A549 (cell line): ENCODE measurements at regions not wholly inside any gene's neighbourhood (a gene's known extent, or its start where the extent isn't known, plus 50 kb on each side); places are given as distances from the start of the nearest gene placed in this dataset.

Experiments used
- ATAC-seq, 2 experiments: fragments of 200-7000 bp in 1 of 2; fragments of >200 bp in 1 of 2; cut with Nextera tagmentation in 1 of 2; cut with Tn5 transposase in 1 of 2; 3 replicates each; pipeline versions ENCODE4 v1.8.0 to v1.9.1; 2018 to 2020; ENCODE audit warnings: mild to moderate bottlenecking in 1 of 2, moderate library complexity in 1 of 2
- CTCF ChIA-PET: fragments of 300-600 bp; sonication (Branson Sonifier 250); formaldehyde crosslinking; extraction: SDS; loops from one replicate; lab custom pipeline; 2021; ENCODE audit warnings: antibody characterized with exemption, inconsistent platforms; lab: Yijun Ruan, JAX
- POLR2A ChIA-PET: fragments of 350-600 bp; formaldehyde crosslinking; extraction: SDS; loops from one replicate; lab custom pipeline; 2021; ENCODE audit warnings: antibody characterized with exemption, inconsistent platforms; lab: Yijun Ruan, JAX
- DNase-seq, 2 experiments: peaks; one replicate each; pipeline versions ENCODE4 v3.0.0 to v3.0.0-alpha.2; 2011 to 2016; ENCODE audit warnings: low read depth in 1 of 2, low spot score in 1 of 2
- FAIRE-seq: peaks from 2 replicates; lab custom pipeline; 2011; peaks lifted over from hg19 to GRCh38; lab: Jason Lieb, UNC
- H3K27ac ChIP-seq, 2 experiments: fragments of >200 bp; sonication (Bioruptor Twin); formaldehyde crosslinking; 3 replicates each; pipeline ENCODE4 v1.5.1; 2016 to 2017
- H3K4me1 ChIP-seq: fragments of >200 bp; sonication (Bioruptor Twin); formaldehyde crosslinking; 3 replicates; pipeline ENCODE4 v1.6.1; 2016
- H3K4me2 ChIP-seq: fragments of >200 bp; sonication (Bioruptor Twin); formaldehyde crosslinking; 3 replicates; pipeline ENCODE4 v1.6.1; 2016
- H3K4me3 ChIP-seq: fragments of >200 bp; sonication (Bioruptor Twin); formaldehyde crosslinking; 3 replicates; pipeline ENCODE4 v1.5.1; 2016
- H3K9me3 ChIP-seq: fragments of >200 bp; sonication (Bioruptor Twin); formaldehyde crosslinking; 3 replicates; pipeline ENCODE4 v1.6.1; 2016
- BHLHE40 ChIP-seq: IDR thresholded peaks from 2 replicates; pipeline ENCODE4 v1.6.1; 2012; ENCODE audit warnings: low read depth, low read length, inconsistent platforms
- CBX2 ChIP-seq: fragments of 200-600 bp; sonication (generic); IDR thresholded peaks from 2 replicates; pipeline ENCODE4 v1.6.1; 2016; ENCODE audit warnings: low read depth, mild to moderate bottlenecking, borderline replicate concordance
- CBX8 ChIP-seq: fragments of 200-600 bp; sonication (generic); IDR thresholded peaks from 2 replicates; pipeline ENCODE4 v1.6.1; 2016
- CEBPB ChIP-seq, 2 experiments: fragments of >200 bp in 1 of 2; sonication (Bioruptor Twin) in 1 of 2; formaldehyde crosslinking in 1 of 2; IDR thresholded peaks; 2 replicates each; pipeline ENCODE4 v1.6.1; 2012 to 2016
- CTCF ChIP-seq: fragments of >200 bp; sonication (Bioruptor Twin); formaldehyde crosslinking; IDR thresholded peaks from 3 replicates; pipeline ENCODE4 v1.5.1; 2016
- EHMT2 ChIP-seq: fragments of 200-600 bp; sonication (generic); IDR thresholded peaks from 2 replicates; pipeline ENCODE4 v1.6.1; 2016; ENCODE audit warnings: antibody characterized with exemption, low read depth, mild to moderate bottlenecking, moderate library complexity
- FOSL2 ChIP-seq, 2 experiments: fragments of 450-650 bp in 1 of 2; fragments of >200 bp in 1 of 2; sonication (Bioruptor Twin) in 1 of 2; formaldehyde crosslinking; IDR thresholded peaks; 2 replicates each; pipeline versions ENCODE4 v1.5.0 to v1.6.1; 2016 to 2020; ENCODE audit warnings: mild to moderate bottlenecking in 1 of 2, moderate library complexity in 1 of 2
- HMGXB4 ChIP-seq: fragments of 250-450 bp; sonication (Bioruptor Pico); IDR thresholded peaks from 2 replicates; pipeline ENCODE4 v1.5.0; 2021; ENCODE audit warnings: mild to moderate bottlenecking, moderate library complexity, borderline replicate concordance
- HOXA7 ChIP-seq: fragments of 250-450 bp; sonication (Bioruptor Pico); IDR thresholded peaks from 2 replicates; pipeline ENCODE4 v1.5.0; 2020; ENCODE audit warnings: mild to moderate bottlenecking, moderate library complexity
- JUN ChIP-seq, 2 experiments: fragments of >200 bp; sonication (Bioruptor Twin); formaldehyde crosslinking; IDR thresholded peaks; 2 replicates in 1 of 2; 3 replicates in 1 of 2; pipeline ENCODE4 v1.6.1; 2016 to 2017
- MYC ChIP-seq: IDR thresholded peaks from 2 replicates; pipeline ENCODE4 v1.6.1; 2012; ENCODE audit warnings: mild to moderate bottlenecking, inconsistent platforms, low read length, improper control_type of control experiment, borderline replicate concordance
- NPAS2 ChIP-seq: fragments of 250-450 bp; sonication (Bioruptor Pico); IDR thresholded peaks from 2 replicates; pipeline ENCODE4 v1.8.0; 2022; ENCODE audit warnings: mild to moderate bottlenecking, moderate library complexity, borderline replicate concordance
- SMC3 ChIP-seq: fragments of >200 bp; sonication (Bioruptor Twin); formaldehyde crosslinking; IDR thresholded peaks from 3 replicates; pipeline ENCODE4 v1.6.1; 2018; ENCODE audit warnings: inconsistent platforms
- WGBS: methylation state at CpG from one replicate; pipeline ENCODE4 v1.1.6; 2017; ENCODE audit errors: missing lambda C conversion rate; 5-methylcytosine and 5-hydroxymethylcytosine counted together
- TF ChIP-seq, protein P1 (sequence below): IDR thresholded peaks from 2 replicates; pipeline ENCODE4 v1.6.1; 2012; ENCODE audit warnings: low read depth, borderline replicate concordance
- TF ChIP-seq, protein P2 (sequence below): fragments of 200-600 bp; sonication (generic); IDR thresholded peaks from 2 replicates; pipeline ENCODE4 v1.6.1; 2016; ENCODE audit warnings: antibody characterized with exemption, mild to moderate bottlenecking, moderate library complexity

DNA sequence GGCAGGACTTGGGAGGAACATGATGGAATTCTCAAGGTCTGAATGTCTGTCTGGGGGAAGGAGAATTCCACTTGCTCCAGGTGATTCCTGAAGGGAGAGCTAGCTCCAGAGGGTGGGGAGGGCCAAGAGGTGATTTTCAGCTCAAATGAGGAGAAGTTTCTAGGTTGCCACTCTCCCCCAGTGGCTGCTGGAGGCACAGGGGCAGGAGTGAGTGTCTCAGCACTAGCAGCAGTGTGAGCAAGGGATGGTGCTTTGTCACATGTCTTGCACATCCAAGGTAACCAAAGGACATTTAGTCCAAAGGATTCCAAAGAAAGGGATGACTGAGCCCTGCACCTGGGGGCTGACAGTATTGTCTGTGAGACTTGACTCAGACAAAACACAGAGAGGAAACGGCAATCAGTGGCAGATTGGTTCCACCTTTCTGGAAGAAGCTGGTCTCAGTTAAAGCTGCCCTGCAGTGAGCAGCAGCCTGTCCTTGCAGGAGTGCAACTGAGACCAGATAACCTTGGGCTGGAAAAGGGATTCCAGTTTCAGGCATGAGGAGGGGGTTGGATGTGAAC lies 51.2 kb upstream of the PCBD1 start:
- no peak overlapping the region for H3K4me2 ChIP-seq
- ATAC-seq, result no peak
- no peak overlapping the region for H3K4me3 ChIP-seq
- TF ChIP-seq HMGXB4 (CRISPR knock-in tag) (no peak), CTCF (no peak), CBX8 (no peak), EHMT2 (no peak), SMC3 (no peak), NPAS2 (no peak), MYC (no peak)
- POLR2A ChIA-PET, result no interaction called here
- no peaks in the 10 kb centered on the region for H3K4me1 ChIP-seq
- CTCF ChIA-PET, result interaction anchor here (1.6 to 8.0 kb wide), 2 partner anchors 14 to 335 kb away, joined by 4 to 46 read pairs; no protein-coding TSS in a partner anchor
- H3K27ac ChIP-seq, result no peak overlapping the region
- no peak for DNase-seq
- no peak for FAIRE-seq
- no peaks in the 10 kb centered on the region for H3K9me3 ChIP-seq
- WGBS, result 39% methylated on average over 1 of the region's 1 CpG

GRCh38 chr10:70940834-70941568 lies 52.6 kb upstream of the PCBD1 start:
- DNase-seq, result no peak
- ChIA-PET CTCF (interaction anchor here (0.7 to 8.0 kb wide), 5 partner anchors 9 to 333 kb away, joined by 3 to 46 read pairs (median 4); no protein-coding TSS in a partner anchor), POLR2A (interaction anchor here (1.0 kb wide), 1 partner anchor 16 kb away, joined by 3 read pairs; no protein-coding TSS in a partner anchor)
- no peak overlapping the region for H3K27ac ChIP-seq
- H3K4me3 ChIP-seq, result no peak overlapping the region
- ATAC-seq, result no peak
- TF ChIP-seq CEBPB (IDR thresholded peaks at IDR 0.05) (no peak), CBX2 (no peak), BHLHE40 (no peak), FOSL2 (IDR thresholded peaks at IDR 0.05) (no peak), FOSL2 (CRISPR knock-in tag; IDR thresholded peaks at IDR 0.05) (no peak), JUN (IDR thresholded peaks at IDR 0.05) (no peak), HOXA7 (CRISPR knock-in tag) (no peak)
- TF ChIP-seq, protein P1, sequence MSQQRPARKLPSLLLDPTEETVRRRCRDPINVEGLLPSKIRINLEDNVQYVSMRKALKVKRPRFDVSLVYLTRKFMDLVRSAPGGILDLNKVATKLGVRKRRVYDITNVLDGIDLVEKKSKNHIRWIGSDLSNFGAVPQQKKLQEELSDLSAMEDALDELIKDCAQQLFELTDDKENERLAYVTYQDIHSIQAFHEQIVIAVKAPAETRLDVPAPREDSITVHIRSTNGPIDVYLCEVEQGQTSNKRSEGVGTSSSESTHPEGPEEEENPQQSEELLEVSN, result no peak
- TF ChIP-seq, protein P2, sequence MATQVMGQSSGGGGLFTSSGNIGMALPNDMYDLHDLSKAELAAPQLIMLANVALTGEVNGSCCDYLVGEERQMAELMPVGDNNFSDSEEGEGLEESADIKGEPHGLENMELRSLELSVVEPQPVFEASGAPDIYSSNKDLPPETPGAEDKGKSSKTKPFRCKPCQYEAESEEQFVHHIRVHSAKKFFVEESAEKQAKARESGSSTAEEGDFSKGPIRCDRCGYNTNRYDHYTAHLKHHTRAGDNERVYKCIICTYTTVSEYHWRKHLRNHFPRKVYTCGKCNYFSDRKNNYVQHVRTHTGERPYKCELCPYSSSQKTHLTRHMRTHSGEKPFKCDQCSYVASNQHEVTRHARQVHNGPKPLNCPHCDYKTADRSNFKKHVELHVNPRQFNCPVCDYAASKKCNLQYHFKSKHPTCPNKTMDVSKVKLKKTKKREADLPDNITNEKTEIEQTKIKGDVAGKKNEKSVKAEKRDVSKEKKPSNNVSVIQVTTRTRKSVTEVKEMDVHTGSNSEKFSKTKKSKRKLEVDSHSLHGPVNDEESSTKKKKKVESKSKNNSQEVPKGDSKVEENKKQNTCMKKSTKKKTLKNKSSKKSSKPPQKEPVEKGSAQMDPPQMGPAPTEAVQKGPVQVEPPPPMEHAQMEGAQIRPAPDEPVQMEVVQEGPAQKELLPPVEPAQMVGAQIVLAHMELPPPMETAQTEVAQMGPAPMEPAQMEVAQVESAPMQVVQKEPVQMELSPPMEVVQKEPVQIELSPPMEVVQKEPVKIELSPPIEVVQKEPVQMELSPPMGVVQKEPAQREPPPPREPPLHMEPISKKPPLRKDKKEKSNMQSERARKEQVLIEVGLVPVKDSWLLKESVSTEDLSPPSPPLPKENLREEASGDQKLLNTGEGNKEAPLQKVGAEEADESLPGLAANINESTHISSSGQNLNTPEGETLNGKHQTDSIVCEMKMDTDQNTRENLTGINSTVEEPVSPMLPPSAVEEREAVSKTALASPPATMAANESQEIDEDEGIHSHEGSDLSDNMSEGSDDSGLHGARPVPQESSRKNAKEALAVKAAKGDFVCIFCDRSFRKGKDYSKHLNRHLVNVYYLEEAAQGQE, result no peak
- 53% methylated on average over 6 of the region's 6 CpGs for WGBS
- no peaks in the 10 kb centered on the region for H3K4me1 ChIP-seq
- H3K9me3 ChIP-seq, result no peaks in the 10 kb centered on the region
- H3K4me2 ChIP-seq, result no peak overlapping the region
- no peak for FAIRE-seq
